Lower leg skin (tissue), 4 donors: ENCODE measurements at regions not wholly inside any gene's neighbourhood (a gene's known extent, or its start where the extent isn't known, plus 50 kb on each side); places are given as distances from the start of the nearest gene placed in this dataset.

Experiments used
- DNase-seq, 2 donors: peaks; one replicate each; pipeline ENCODE4 v3.0.0-alpha.2; 2019; ENCODE audit warnings: low spot score in 2 of 2
- H3K4me3 ChIP-seq: fragments of 200-600 bp; sonication (generic); 2 replicates; pipeline ENCODE4 v1.5.1; 2017; ENCODE audit warnings: mild to moderate bottlenecking, low read depth; ENCODE audit not compliant: poor library complexity, severe bottlenecking
- POLR2A ChIP-seq, 2 donors: fragments of 450-650 bp; IDR thresholded peaks; one replicate each; pipeline ENCODE4 v1.6.1; 2016 to 2017; ENCODE audit warnings: antibody characterized with exemption in 2 of 2, mild to moderate bottlenecking in 1 of 2, moderate library complexity in 1 of 2
- WGBS, 2 donors: methylation state at CpG; one replicate each; pipeline ENCODE4 v1.1.5; 2018; 5-methylcytosine and 5-hydroxymethylcytosine counted together
- intact Hi-C: fragments of 100-400 bp; cut with DNase I; formaldehyde crosslinking; loops from one replicate; pipeline ENCODE4 v1.15.0; 2023; ENCODE audit warnings: low total_unique reads
- TF ChIP-seq, protein P1 (sequence below), 3 donors: fragments of 450-650 bp; IDR thresholded peaks; one replicate each; pipeline ENCODE4 v1.5.1; 2016; ENCODE audit warnings: antibody characterized with exemption in 3 of 3, mild to moderate bottlenecking in 3 of 3, moderate library complexity in 2 of 3

DNA sequence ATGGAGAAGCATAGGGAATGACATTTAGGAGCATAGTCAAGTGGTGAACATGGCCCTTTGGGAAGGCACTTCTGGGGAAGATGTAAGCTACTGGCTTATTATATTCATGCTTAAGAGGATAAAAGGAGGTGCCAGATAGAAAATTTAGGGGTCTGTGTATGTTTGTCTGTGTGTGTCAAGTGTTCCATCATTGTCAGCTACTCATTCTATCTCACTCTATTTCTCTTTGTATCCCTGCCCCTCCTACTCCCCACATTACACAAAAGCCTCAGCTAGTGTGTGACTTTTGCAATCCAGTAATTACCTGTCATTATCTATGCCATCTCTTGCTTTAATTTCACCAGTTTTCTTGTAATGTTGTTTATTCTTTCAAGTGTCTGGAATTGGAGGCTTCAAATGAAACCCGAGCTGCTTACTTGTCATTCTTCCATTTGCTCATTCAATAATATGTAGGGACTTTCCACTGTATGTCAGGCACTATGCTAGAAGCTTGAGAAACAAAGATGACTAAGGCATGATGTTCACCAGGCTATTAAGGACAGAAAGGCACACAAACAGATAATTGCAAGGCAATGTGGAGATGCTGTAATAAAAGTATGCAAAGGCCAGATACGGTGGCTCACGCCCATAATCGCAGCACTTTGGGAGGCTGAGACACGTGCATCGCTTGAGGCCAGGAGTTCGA, 229.8 kb upstream of the TEX13C start:
- intact Hi-C loops = no loop called here
- no peak overlapping the region for H3K4me3 ChIP-seq
- TF ChIP-seq POLR2A (IDR thresholded peaks at IDR 0.05) = no peak
- TF ChIP-seq, protein P1, sequence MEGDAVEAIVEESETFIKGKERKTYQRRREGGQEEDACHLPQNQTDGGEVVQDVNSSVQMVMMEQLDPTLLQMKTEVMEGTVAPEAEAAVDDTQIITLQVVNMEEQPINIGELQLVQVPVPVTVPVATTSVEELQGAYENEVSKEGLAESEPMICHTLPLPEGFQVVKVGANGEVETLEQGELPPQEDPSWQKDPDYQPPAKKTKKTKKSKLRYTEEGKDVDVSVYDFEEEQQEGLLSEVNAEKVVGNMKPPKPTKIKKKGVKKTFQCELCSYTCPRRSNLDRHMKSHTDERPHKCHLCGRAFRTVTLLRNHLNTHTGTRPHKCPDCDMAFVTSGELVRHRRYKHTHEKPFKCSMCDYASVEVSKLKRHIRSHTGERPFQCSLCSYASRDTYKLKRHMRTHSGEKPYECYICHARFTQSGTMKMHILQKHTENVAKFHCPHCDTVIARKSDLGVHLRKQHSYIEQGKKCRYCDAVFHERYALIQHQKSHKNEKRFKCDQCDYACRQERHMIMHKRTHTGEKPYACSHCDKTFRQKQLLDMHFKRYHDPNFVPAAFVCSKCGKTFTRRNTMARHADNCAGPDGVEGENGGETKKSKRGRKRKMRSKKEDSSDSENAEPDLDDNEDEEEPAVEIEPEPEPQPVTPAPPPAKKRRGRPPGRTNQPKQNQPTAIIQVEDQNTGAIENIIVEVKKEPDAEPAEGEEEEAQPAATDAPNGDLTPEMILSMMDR (IDR thresholded peaks at IDR 0.05) = no peak
- WGBS, 2 donors = 46 to 67% methylated on average over 7 of the region's 7 CpGs
- no peak for DNase-seq

DNA sequence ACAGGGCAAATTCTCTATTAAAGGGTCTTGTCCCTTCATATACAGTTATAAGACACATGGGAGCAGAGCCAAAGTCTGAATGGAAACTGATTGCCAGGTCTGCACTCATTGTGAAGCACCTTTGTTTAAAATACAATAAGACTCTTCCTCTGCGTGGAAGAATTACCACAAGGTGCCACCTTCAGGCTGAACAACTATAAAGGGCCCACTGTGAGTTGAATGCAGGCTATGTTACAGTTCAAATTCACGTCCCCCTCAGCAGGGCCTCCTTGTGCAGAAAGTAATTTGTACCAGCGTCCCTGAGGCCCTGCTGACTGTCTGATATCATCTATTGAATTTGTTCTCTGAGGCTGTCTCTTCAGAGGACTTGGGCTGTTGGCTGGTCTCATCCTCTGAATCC, 225.8 kb upstream of the TEX13C start:
- intact Hi-C loops = no loop called here
- H3K4me3 ChIP-seq = no peak overlapping the region
- TF ChIP-seq POLR2A (IDR thresholded peaks at IDR 0.05) = no peak
- TF ChIP-seq, protein P1 (IDR thresholded peaks at IDR 0.05) = no peak
- DNase-seq = no peak
- 45 to 54% methylated on average over 3 of the region's 3 CpGs for WGBS, 2 donors

DNA sequence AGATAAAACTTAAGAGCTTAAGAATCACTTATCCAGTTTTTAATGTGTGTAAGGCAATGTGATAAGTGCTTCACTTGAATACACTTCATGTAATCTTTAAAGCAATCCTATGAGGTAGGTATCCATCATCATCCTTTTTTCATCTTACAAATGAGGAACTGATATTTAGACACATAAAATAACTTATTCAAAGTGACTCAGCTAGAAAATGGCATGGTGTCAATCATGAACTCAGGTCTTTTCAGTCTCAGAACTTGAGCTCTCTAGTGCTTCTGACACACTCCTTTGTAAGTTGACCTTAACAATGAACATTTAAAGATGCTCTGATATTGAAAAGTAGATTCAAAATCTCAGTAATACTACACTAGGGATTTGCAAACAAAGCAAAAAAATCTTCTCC, 224.8 kb upstream of the TEX13C start:
- intact Hi-C loops = no loop called here
- TF ChIP-seq, protein P1 (IDR thresholded peaks at IDR 0.05) = no peak
- no peak for TF ChIP-seq POLR2A (IDR thresholded peaks at IDR 0.05)

GRCh38 chrX:125096469-125096868, 223.2 kb upstream of the TEX13C start:
- intact Hi-C loops = no loop called here
- no peak overlapping the region for H3K4me3 ChIP-seq
- WGBS, 2 donors = 64 to 93% methylated on average over 2 of the region's 2 CpGs
- DNase-seq = no peak
- TF ChIP-seq POLR2A (IDR thresholded peaks at IDR 0.05) = no peak
- TF ChIP-seq, protein P1 (IDR thresholded peaks at IDR 0.05) = no peak

More for the DNA sequence above, 224.8 kb upstream of the TEX13C start:
- DNase-seq = no peak
- no peak overlapping the region for H3K4me3 ChIP-seq

GRCh38 chrX:125096870-125097269, 222.8 kb upstream of the TEX13C start:
- DNase-seq = no peak
- intact Hi-C loops = no loop called here
- 61 to 100% methylated on average over 1 of the region's 1 CpG for WGBS, 2 donors
- H3K4me3 ChIP-seq = no peak overlapping the region
- TF ChIP-seq, protein P1 (IDR thresholded peaks at IDR 0.05) = no peak
- TF ChIP-seq POLR2A (IDR thresholded peaks at IDR 0.05) = no peak
